ENCODE measurements at regions not wholly inside any gene's neighbourhood (a gene's known extent, or its start where the extent isn't known, plus 50 kb on each side); places are given as distances from the start of the nearest gene placed in this dataset.

- DNase-seq: no peak
Measured at GRCh38 chr2:66948234-66948633, 448.9 kb upstream of the ETAA1 start.

GRCh38 chr2:66957198-66957597, 439.9 kb upstream of the ETAA1 start:
- DNase-seq: no peak

- no peak for DNase-seq
Measured at GRCh38 chr2:66957677-66958076, 439.5 kb upstream of the ETAA1 start.

- no peak for DNase-seq
Measured at GRCh38 chr2:66960161-66960560, 437.0 kb upstream of the ETAA1 start.

GRCh38 chr2:66962716-66963115, 434.4 kb upstream of the ETAA1 start:
- peak in 1 of 3 donors; percentile 5 for DNase-seq

GRCh38 chr2:66966631-66967030, 430.5 kb upstream of the ETAA1 start:
- no peak for DNase-seq

- DNase-seq: no peak
Measured at GRCh38 chr2:66968946-66969345, 428.2 kb upstream of the ETAA1 start.

GRCh38 chr2:66981074-66981473, 416.1 kb upstream of the ETAA1 start:
- no peak for DNase-seq

GRCh38 chr2:66982766-66983165, 414.4 kb upstream of the ETAA1 start:
- no peak for DNase-seq

GRCh38 chr2:66984864-66985263, 412.3 kb upstream of the ETAA1 start:
- no peak for DNase-seq

GRCh38 chr2:66985906-66986305, 411.2 kb upstream of the ETAA1 start:
- DNase-seq: no peak

- no peak for DNase-seq
Measured at GRCh38 chr2:66987733-66988132, 409.4 kb upstream of the ETAA1 start.

GRCh38 chr2:66994654-66995053, 402.5 kb upstream of the ETAA1 start:
- DNase-seq: no peak

- no peak for DNase-seq
Measured at GRCh38 chr2:66995636-66996035, 401.5 kb upstream of the ETAA1 start.

GRCh38 chr2:67002618-67003371, 394.3 kb upstream of the ETAA1 start:
- no peak for DNase-seq

GRCh38 chr2:67006373-67006960, 390.7 kb upstream of the ETAA1 start:
- no peak for DNase-seq

- DNase-seq: peak in 1 of 3 donors; percentile 22
Measured at GRCh38 chr2:67008155-67008554, 389.0 kb upstream of the ETAA1 start.

- no peak for DNase-seq
Measured at GRCh38 chr2:67012165-67012564, 385.0 kb upstream of the ETAA1 start.

- no peak for DNase-seq
Measured at GRCh38 chr2:67013821-67014220, 383.3 kb upstream of the ETAA1 start.

- DNase-seq: no peak
Measured at GRCh38 chr2:67015681-67016080, 381.5 kb upstream of the ETAA1 start.

GRCh38 chr2:67018301-67018700, 378.8 kb upstream of the ETAA1 start:
- no peak for DNase-seq

- DNase-seq: no peak
Measured at GRCh38 chr2:67032076-67032475, 365.1 kb upstream of the ETAA1 start.

GRCh38 chr2:67036444-67036843, 360.7 kb upstream of the ETAA1 start:
- DNase-seq: no peak

- no peak for DNase-seq
Measured at GRCh38 chr2:67037655-67038054, 359.5 kb upstream of the ETAA1 start.
